OCI-LY7 (cell line): ENCODE measurements at regions not wholly inside any gene's neighbourhood (a gene's known extent, or its start where the extent isn't known, plus 50 kb on each side); places are given as distances from the start of the nearest gene placed in this dataset.

ENCODE experiments used
- BruUV-seq: library from RNA; stranded (reverse); fragments of 400-500 nt; replicated peaks from 2 replicates; lab custom pipeline; 2021; lab: Mats Ljungman, UMichigan
- CTCF ChIA-PET: fragments of 300-600 bp; sonication (Branson Sonifier 250); formaldehyde crosslinking; loops from one replicate; lab custom pipeline; 2022; ENCODE audit warnings: antibody characterized with exemption; ENCODE audit not compliant: unreplicated experiment; lab: Charles Lee
- POLR2A ChIA-PET: fragments of 300-600 bp; sonication (Branson Sonifier 250); formaldehyde crosslinking; loops from one replicate; lab custom pipeline; 2022; ENCODE audit warnings: antibody characterized with exemption; lab: Charles Lee
- DNase-seq: peaks from one replicate; pipeline ENCODE4 v3.0.0-alpha.2; 2015; ENCODE audit warnings: low spot score
- H2AFZ ChIP-seq: fragments of 200-600 bp; sonication (generic), shearing (Covaris generic); 2 replicates; pipeline ENCODE4 v1.6.1; 2014; ENCODE audit warnings: mild to moderate bottlenecking, antibody characterized with exemption, low read length, moderate library complexity
- H3K27ac ChIP-seq: fragments of 200-600 bp; sonication (generic); 2 replicates; pipeline ENCODE4 v1.5.1; 2014; ENCODE audit warnings: mixed run types, low read depth, mild to moderate bottlenecking, moderate library complexity, low read length, inconsistent platforms; ENCODE audit not compliant: poor library complexity, severe bottlenecking
- H3K36me3 ChIP-seq: fragments of 200-600 bp; sonication (generic); 2 replicates; pipeline ENCODE4 v1.6.1; 2014; ENCODE audit warnings: mild to moderate bottlenecking, antibody characterized with exemption, low read length, moderate library complexity, mixed read lengths; ENCODE audit not compliant: insufficient read depth
- H3K4me1 ChIP-seq: fragments of 200-600 bp; sonication (generic); 2 replicates; pipeline ENCODE4 v1.5.1; 2014; ENCODE audit warnings: mild to moderate bottlenecking, low read length; ENCODE audit not compliant: insufficient read depth, poor library complexity, severe bottlenecking
- H3K4me2 ChIP-seq: fragments of 200-600 bp; sonication (generic); 2 replicates; pipeline ENCODE4 v1.6.1; 2014; ENCODE audit warnings: mild to moderate bottlenecking, low read length
- H3K4me3 ChIP-seq: fragments of 200-600 bp; sonication (generic); 2 replicates; pipeline ENCODE4 v1.5.1; 2014; ENCODE audit warnings: mild to moderate bottlenecking, low read depth, low read length; ENCODE audit not compliant: poor library complexity, severe bottlenecking
- H3K79me2 ChIP-seq: fragments of 200-600 bp; sonication (generic); 2 replicates; pipeline ENCODE4 v1.6.1; 2016; ENCODE audit warnings: low read depth, mild to moderate bottlenecking, low read length, moderate library complexity, mixed read lengths; ENCODE audit not compliant: insufficient read depth
- H3K9me2 ChIP-seq: fragments of 200-600 bp; sonication (generic); 2 replicates; pipeline ENCODE4 v1.6.1; 2016; ENCODE audit warnings: mild to moderate bottlenecking, low read length, mixed read lengths; ENCODE audit not compliant: insufficient read depth
- H3K9me3 ChIP-seq: fragments of 200-600 bp; sonication (generic); 2 replicates; pipeline ENCODE4 v1.6.1; 2014; ENCODE audit warnings: mild to moderate bottlenecking, mixed run types, low read length, mixed read lengths
- H4K20me1 ChIP-seq: fragments of 200-600 bp; sonication (generic); 2 replicates; pipeline ENCODE4 v1.6.1; 2014; ENCODE audit warnings: mild to moderate bottlenecking, antibody characterized with exemption, low read length, moderate library complexity, mixed read lengths; ENCODE audit not compliant: insufficient read depth
- CTCF ChIP-seq: fragments of 200-600 bp; sonication (generic); conservative IDR thresholded peaks from 2 replicates; pipeline ENCODE4 v1.5.1; 2014; ENCODE audit warnings: mild to moderate bottlenecking, antibody characterized with exemption, low read length, moderate library complexity, mixed read lengths
- EZH2phosphoT487 ChIP-seq: fragments of 200-600 bp; sonication (generic); IDR thresholded peaks from 2 replicates; pipeline ENCODE4 v1.6.1; 2018; ENCODE audit warnings: low read depth, borderline replicate concordance, mild to moderate bottlenecking, mixed run types, antibody characterized with exemption, low read length, moderate library complexity, mixed read lengths
- intact Hi-C: fragments of 100-400 bp; cut with micrococcal nuclease; formaldehyde crosslinking; loops from one replicate; pipeline ENCODE4 v1.10.0; 2022; ENCODE audit not compliant: unreplicated experiment

- CTCF ChIA-PET = no interaction called here
- H3K36me3 ChIP-seq = no peaks in the 10 kb centered on the region
- H3K4me2 ChIP-seq = no peak overlapping the region
- no peaks in the 10 kb centered on the region for H3K9me3 ChIP-seq
- H3K4me1 ChIP-seq = no peaks in the 10 kb centered on the region
- H3K27ac ChIP-seq = no peak overlapping the region
- no peak overlapping the region for H3K4me3 ChIP-seq
- no peaks in the 10 kb centered on the region for H4K20me1 ChIP-seq
- H3K79me2 ChIP-seq = no peaks in the 10 kb centered on the region
- H2AFZ ChIP-seq = no peak overlapping the region
- intact Hi-C loops = no loop called here
- H3K9me2 ChIP-seq = no peaks in the 10 kb centered on the region
- TF ChIP-seq CTCF (no peak), EZH2phosphoT487 (no peak)
- DNase-seq = no peak
- BruUV-seq = no TSS peak
- POLR2A ChIA-PET = interaction anchor here (0.6 kb wide), 1 partner anchor 467 kb away, joined by 3 read pairs; no protein-coding TSS in a partner anchor
Observed at GRCh38 chr4:137389911-137390520, 142.3 kb downstream of the PCDH18 start.

DNA sequence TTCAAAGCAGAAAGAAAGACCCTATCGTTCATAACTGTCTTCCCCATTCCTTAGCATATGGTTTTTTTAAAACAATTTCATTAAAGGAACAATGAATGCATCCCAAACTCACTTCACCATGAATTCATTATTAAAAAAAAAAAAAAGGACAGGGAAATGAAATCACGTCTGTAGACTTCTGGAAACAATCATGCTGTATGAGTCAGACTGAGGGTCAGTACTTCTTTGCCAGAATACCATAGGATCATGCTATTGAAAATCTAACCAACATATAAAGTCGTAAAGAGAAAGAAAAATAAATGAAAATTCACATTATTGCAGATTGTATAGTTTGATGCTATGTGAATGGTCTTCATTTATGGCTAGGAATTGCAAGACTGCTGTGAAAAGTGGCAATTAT lies 144.4 kb downstream of the PCDH18 start:
- H3K9me3 ChIP-seq = no peaks in the 10 kb centered on the region
- H3K4me3 ChIP-seq = no peak overlapping the region
- H4K20me1 ChIP-seq = no peaks in the 10 kb centered on the region
- H2AFZ ChIP-seq = no peak overlapping the region
- H3K4me2 ChIP-seq = no peak overlapping the region
- H3K27ac ChIP-seq = no peak overlapping the region
- no peaks in the 10 kb centered on the region for H3K79me2 ChIP-seq
- POLR2A ChIA-PET = no interaction called here
- intact Hi-C loops = no loop called here
- no peaks in the 10 kb centered on the region for H3K4me1 ChIP-seq
- H3K36me3 ChIP-seq = no peaks in the 10 kb centered on the region
- no peak for DNase-seq
- BruUV-seq = no TSS peak
- no peaks in the 10 kb centered on the region for H3K9me2 ChIP-seq
- CTCF ChIA-PET = no interaction called here
- TF ChIP-seq EZH2phosphoT487 (no peak), CTCF (no peak)

- no peaks in the 10 kb centered on the region for H3K9me3 ChIP-seq
- H3K9me2 ChIP-seq = no peaks in the 10 kb centered on the region
- intact Hi-C loops = no loop called here
- H3K4me3 ChIP-seq = no peak overlapping the region
- H3K4me2 ChIP-seq = no peak overlapping the region
- H4K20me1 ChIP-seq = no peaks in the 10 kb centered on the region
- no peak overlapping the region for H3K27ac ChIP-seq
- no peaks in the 10 kb centered on the region for H3K4me1 ChIP-seq
- H2AFZ ChIP-seq = no peak overlapping the region
- H3K36me3 ChIP-seq = no peaks in the 10 kb centered on the region
- TF ChIP-seq EZH2phosphoT487 (no peak), CTCF (no peak)
- no peaks in the 10 kb centered on the region for H3K79me2 ChIP-seq
- POLR2A ChIA-PET = no interaction called here
- no peak for DNase-seq
- CTCF ChIA-PET = no interaction called here
- BruUV-seq = no TSS peak
Observed at GRCh38 chr4:137384476-137384875, 147.8 kb downstream of the PCDH18 start.
